ENCODE measurements at regions not wholly inside any gene's neighbourhood (a gene's known extent, or its start where the extent isn't known, plus 50 kb on each side); places are given as distances from the start of the nearest gene placed in this dataset.

GRCh38 chr7:12759151-12759550, 71.7 kb downstream of the ARL4A start:
- Histone ChIP-seq H3K9ac (ENCODE audit: low read depth in 1 of 2, low read length in 2 of 2) (no peak overlapping the region), H3K9me3 (ENCODE audit: control insufficient read depth in 4 of 4, low read length in 3 of 4) (no peaks in the 10 kb centered on the region), H3K4me3 (ENCODE audit: low read depth in 1 of 3, low read length in 3 of 3) (no peak overlapping the region), H3K27me3 (ENCODE audit: control insufficient read depth in 4 of 4, insufficient read depth in 4 of 4, low read length in 3 of 4) (no peaks in the 10 kb centered on the region), H3K36me3 (ENCODE audit: control insufficient read depth in 4 of 4, insufficient read depth in 3 of 4, low read depth in 1 of 4, low read length in 3 of 4) (no peaks in the 10 kb centered on the region), H3K27ac (ENCODE audit: low read depth in 1 of 2, low read length in 2 of 2) (no peak overlapping the region), H3K4me1 (ENCODE audit: control insufficient read depth in 4 of 4, insufficient read depth in 4 of 4, low read length in 3 of 4) (no peaks in the 10 kb centered on the region)
- 52% methylated on average over 1 of the region's 1 CpG for WGBS
- no peak for DNase-seq (ENCODE audit: low spot score)
- TF ChIP-seq JUND (IDR thresholded peaks at IDR 0.05) (no peak), SP1 (IDR thresholded peaks at IDR 0.05) (no peak), NR2F2 (IDR thresholded peaks at IDR 0.05) (no peak), RXRA (IDR thresholded peaks at IDR 0.05) (no peak), CTCF (IDR thresholded peaks at IDR 0.05; ENCODE audit: low read depth, low read length, missing input control) (no peak), YY1 (IDR thresholded peaks at IDR 0.05) (no peak), FOXA2 (IDR thresholded peaks at IDR 0.05) (no peak), ZBTB33 (IDR thresholded peaks at IDR 0.05) (no peak), REST (IDR thresholded peaks at IDR 0.05) (no peak)

GRCh38 chr7:12761111-12761510, 73.7 kb downstream of the ARL4A start:
- Histone ChIP-seq H3K4me1 (ENCODE audit: control insufficient read depth in 4 of 4, insufficient read depth in 4 of 4, low read length in 3 of 4) (no peaks in the 10 kb centered on the region), H3K4me3 (ENCODE audit: low read depth in 1 of 3, low read length in 3 of 3) (no peak overlapping the region), H3K27me3 (ENCODE audit: control insufficient read depth in 4 of 4, insufficient read depth in 4 of 4, low read length in 3 of 4) (no peaks in the 10 kb centered on the region), H3K9me3 (ENCODE audit: control insufficient read depth in 4 of 4, low read length in 3 of 4) (no peaks in the 10 kb centered on the region), H3K9ac (ENCODE audit: low read depth in 1 of 2, low read length in 2 of 2) (no peak overlapping the region), H3K36me3 (ENCODE audit: control insufficient read depth in 4 of 4, insufficient read depth in 3 of 4, low read depth in 1 of 4, low read length in 3 of 4) (no peaks in the 10 kb centered on the region), H3K27ac (ENCODE audit: low read depth in 1 of 2, low read length in 2 of 2) (no peak overlapping the region)
- DNase-seq (ENCODE audit: low spot score), result no peak
- TF ChIP-seq EGR1 (IDR thresholded peaks at IDR 0.05; ENCODE audit: low read depth in 2 of 2), result no peak
- TF ChIP-seq YY1 (IDR thresholded peaks at IDR 0.05), result no peak
- no peak for TF ChIP-seq FOXA1 (IDR thresholded peaks at IDR 0.05)
- no peak for TF ChIP-seq SP1 (IDR thresholded peaks at IDR 0.05)
- whole genome bisulfite sequencing, result 93% methylated on average over 4 of the region's 4 CpGs

- Histone ChIP-seq H3K9ac (ENCODE audit: low read depth in 1 of 2, low read length in 2 of 2) (no peak overlapping the region), H3K9me3 (ENCODE audit: control insufficient read depth in 4 of 4, low read length in 3 of 4) (no peaks in the 10 kb centered on the region), H3K27ac (ENCODE audit: low read depth in 1 of 2, low read length in 2 of 2) (no peak overlapping the region), H3K36me3 (ENCODE audit: control insufficient read depth in 4 of 4, insufficient read depth in 3 of 4, low read depth in 1 of 4, low read length in 3 of 4) (no peaks in the 10 kb centered on the region), H3K27me3 (ENCODE audit: control insufficient read depth in 4 of 4, insufficient read depth in 4 of 4, low read length in 3 of 4) (no peaks in the 10 kb centered on the region), H3K4me3 (ENCODE audit: low read depth in 1 of 3, low read length in 3 of 3) (no peak overlapping the region), H3K4me1 (ENCODE audit: control insufficient read depth in 4 of 4, insufficient read depth in 4 of 4, low read length in 3 of 4) (no peaks in the 10 kb centered on the region)
- TF ChIP-seq CTCF (IDR thresholded peaks at IDR 0.05; ENCODE audit: low read depth, low read length, missing input control), result no peak
- no peak for TF ChIP-seq ZBTB33 (IDR thresholded peaks at IDR 0.05)
- TF ChIP-seq NR2F2 (IDR thresholded peaks at IDR 0.05), result no peak
- no peak for DNase-seq (ENCODE audit: low spot score)
- WGBS, result 91% methylated on average over 4 of the region's 4 CpGs
These were observed 74.3 kb downstream of the ARL4A start for GRCh38 chr7:12761691-12762090.

Data from liver (tissue), 8 donors.